GM21723 (cell line): ENCODE measurements at regions not wholly inside any gene's neighbourhood (a gene's known extent, or its start where the extent isn't known, plus 50 kb on each side); places are given as distances from the start of the nearest gene placed in this dataset.
"Not testable (repeated sequence)": the region's sequence is repeated elsewhere in the genome, so short reads cannot be mapped to it uniquely, and the experiment has no call there.

ENCODE experiments used
- ATAC-seq: cut with Tn5 transposase; IDR thresholded peaks from one replicate; pipeline ENCODE4 v1.9.1; 2021; ENCODE audit warnings: mild to moderate bottlenecking, moderate library complexity; ENCODE audit not compliant: unreplicated experiment

- no peak for ATAC-seq
These were observed 66.6 kb downstream of the MYL12B start for GRCh38 chr18:3328532-3328931.

- no peak for ATAC-seq
These were observed 67.5 kb downstream of the MYL12B start for GRCh38 chr18:3329471-3329870.

GRCh38 chr18:3329872-3330271, 67.9 kb downstream of the MYL12B start:
- no peak for ATAC-seq

DNA sequence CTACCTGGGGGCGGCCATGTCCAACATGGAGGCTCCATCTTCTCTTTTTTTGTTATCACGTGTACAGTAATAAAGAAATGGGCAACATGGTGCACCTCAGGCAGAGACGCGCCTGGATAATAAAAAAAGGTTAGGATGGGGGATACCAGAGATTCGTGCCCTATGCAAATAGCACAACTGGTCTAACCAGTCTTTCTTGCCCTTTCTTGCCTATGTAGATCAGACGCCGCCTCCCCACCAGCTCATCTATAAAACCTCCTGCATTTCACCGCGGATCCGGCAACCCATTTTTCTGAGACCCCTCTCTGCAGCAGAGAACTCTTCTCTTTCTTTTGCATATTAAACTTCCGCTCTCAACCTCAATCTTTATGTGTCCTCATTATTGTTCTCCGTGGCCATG, 68.7 kb downstream of the MYL12B start:
- ATAC-seq = no peak

DNA sequence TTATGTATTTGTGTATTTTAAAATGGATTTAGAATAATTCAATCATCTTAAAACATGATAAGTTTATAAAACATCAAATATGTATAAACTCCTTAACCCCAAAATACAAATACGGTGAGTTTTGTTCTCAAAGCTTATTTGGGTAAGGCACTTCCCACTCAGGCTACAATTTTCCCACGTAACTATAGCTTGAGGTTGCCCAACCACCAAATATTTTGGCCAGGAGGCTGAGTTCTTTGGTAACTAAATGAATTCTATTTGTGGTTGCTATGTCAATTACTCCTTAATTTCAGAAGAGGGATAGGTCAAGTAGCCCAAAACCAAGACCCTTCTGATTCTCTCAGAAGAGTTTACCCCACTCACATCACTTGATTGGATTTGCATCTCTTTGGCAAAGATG, 70.4 kb downstream of the MYL12B start:
- no peak for ATAC-seq

GRCh38 chr18:3333056-3333720, 71.3 kb downstream of the MYL12B start:
- no peak for ATAC-seq

DNA sequence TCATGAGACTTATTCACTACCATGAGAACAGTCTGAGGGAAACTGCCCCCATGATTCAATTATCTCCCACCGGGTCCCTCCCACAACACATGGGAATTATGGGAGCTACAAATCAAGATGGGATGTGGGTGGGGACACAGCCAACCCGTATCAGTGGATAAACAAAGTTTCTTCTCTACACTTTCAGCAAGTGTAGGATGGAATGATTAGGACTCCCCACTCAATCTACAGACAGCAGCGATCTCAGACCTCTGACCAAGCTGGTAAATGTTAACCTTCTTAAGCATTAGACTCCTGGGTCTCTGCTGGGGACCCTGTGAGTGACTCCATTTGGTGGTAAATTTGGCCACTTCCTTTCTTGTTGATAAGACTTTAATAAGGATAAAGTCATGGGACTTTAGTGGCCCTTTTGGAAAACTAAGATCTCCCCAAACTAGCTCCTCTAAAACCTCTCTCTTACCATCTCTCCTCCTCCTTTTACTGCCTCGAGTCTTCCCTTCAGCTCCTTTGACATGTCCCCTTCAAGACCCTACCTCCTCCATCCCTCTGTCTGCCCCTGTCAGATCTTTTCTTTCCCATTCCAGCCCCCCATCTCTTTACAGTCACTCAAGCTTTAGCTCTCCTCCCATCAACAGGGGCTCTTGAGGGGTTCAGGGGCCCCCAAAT, 71.9 kb downstream of the MYL12B start:
- no peak for ATAC-seq

DNA sequence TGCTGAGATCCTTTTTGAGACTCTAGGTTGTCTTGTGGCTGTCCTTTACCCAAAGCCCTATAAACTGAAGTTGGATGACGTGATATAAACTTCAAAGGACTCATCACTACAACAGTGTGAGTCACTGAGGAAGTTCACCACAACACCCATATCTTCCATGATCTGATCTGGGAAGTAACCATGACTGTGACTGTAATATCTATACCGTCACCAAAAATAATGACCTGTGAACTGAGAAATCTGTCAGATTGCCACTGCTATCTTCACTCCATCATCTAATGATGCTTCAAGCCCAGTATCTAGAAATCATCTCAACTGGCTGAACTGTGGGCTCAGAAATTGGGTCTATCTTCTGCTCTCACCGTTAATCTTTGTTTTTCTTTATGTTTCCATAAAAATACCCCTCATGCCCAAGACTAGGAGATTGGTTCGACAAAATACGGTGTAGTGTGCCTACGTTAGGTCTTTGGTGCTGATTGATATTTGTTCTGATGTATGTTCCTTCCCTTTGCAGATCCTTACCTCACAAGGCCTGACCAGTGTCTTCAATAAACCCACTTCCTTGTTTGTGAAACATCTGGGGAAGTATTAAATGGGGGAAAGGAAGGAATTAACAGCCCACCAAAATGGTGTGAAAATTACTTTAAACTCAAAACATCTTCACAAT, 78.2 kb downstream of the MYL12B start:
- ATAC-seq = no peak

GRCh38 chr18:3340682-3341097, 78.8 kb downstream of the MYL12B start:
- no peak for ATAC-seq

- ATAC-seq = no peak
These were observed 80.7 kb downstream of the MYL12B start for GRCh38 chr18:3342628-3343027.

GRCh38 chr18:3345452-3345851, 83.5 kb downstream of the MYL12B start:
- no peak for ATAC-seq

GRCh38 chr18:3345885-3346284, 84.0 kb downstream of the MYL12B start:
- ATAC-seq = no peak

GRCh38 chr18:3346487-3346886, 84.6 kb downstream of the MYL12B start:
- no peak for ATAC-seq

DNA sequence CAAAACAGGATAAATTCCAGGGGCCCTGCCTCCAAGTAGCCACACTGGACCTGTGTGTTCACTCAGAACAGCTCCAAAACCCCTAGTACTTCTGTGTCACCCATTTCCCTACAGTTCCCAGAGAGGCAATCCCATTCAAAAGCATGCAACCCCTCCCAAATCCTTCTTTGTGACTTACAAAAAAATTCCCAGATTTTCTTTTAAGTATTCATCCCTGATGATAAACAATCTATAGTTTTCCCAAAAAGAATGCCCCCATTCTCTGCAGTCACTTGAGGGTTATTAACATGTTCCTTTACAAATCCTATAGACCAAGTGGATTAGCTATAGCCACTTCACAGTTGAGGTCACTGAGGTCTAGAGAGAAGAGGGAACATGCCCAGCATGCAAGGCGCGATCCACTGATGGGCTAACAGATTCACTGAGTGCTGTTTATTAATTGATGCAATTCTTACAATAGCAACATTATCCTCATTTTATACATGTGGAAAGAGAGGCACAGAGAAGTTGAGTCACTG, 85.4 kb downstream of the MYL12B start:
- ATAC-seq = no peak

DNA sequence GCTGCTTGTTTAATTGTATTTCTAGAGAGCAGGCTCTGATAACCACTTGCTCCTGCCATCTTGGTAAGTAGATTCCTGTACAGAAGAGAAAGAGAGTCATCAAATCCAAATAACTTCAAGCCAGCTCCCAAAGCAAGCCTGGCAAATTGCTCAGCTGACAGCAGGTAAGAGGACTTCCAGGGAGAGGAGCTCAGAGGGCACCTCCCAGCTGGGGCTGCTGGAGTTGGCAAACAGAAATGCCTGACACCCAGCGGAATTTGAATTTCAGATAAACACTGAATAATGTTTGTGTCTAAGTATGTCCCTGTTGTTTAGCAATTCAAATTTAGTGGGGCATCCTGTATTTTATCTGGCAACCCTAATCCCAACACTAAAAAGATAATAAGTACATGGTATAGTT, 86.2 kb downstream of the MYL12B start:
- ATAC-seq = no peak

DNA sequence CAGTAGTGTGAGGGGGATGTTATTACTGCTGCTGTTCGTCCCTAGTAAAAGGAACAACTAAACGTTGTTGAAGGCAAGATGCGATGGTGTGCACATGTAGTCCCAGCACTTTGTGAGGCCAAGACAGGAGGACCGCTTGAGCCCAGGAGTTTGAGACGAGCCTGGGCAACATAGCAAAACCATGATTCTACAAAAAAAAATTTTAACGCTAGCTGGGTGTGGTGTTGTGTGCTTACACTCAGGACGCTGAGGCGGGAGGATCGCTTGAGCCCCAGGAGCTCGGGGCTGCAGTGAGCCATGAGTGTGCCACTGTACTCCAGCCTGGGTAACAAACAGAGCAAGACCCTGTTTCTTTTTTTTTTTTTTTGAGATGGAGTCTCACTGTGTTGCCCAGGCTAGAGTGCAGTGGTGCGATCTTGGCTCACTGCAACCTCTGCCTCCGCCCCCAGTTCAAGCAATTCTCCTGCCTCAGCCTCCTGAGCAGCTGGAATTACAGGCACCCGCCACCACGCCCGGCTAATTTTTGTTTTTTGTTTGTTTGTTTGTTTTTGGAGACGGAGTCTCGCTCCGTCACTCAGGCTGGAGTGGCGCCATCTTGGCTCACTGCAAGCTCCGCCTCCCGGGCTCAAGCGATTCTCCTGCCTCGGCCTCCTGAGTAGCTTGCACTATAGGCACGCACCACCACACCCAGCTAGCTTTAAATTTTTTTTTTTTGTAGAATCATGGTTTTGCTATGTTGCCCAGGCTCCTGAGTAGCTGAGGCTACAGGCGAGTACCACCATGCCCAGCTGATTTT, 87.3 kb downstream of the MYL12B start:
- ATAC-seq = not testable (repeated sequence)

DNA sequence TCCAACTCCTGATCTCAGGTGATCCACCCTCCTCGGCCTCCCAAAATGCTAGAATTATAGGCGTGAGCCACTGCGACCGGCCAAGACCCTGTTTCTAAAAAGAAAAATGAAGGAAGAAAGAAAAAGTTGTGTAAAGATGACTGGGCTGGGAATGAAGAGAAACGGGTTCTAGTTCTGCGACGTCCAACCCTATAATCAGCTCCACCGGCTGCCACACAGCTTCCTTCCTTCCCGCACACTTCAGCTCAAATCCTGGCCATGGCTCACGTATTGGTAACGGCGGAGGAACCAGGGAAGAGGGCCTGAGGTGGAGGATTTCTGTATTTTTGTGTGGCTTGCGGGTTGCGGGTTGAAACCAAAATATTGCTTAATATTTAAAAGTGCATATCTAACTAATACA, 88.1 kb downstream of the MYL12B start:
- no peak for ATAC-seq

GRCh38 chr18:3350566-3351527, 88.9 kb downstream of the MYL12B start:
- no peak for ATAC-seq

- ATAC-seq = no peak
These were observed 92.6 kb downstream of the MYL12B start for GRCh38 chr18:3354506-3354905.

GRCh38 chr18:3356614-3357013, 93.4 kb upstream of the TGIF1 start:
- ATAC-seq = no peak
